C4-2B (cell line): ENCODE measurements at regions not wholly inside any gene's neighbourhood (a gene's known extent, or its start where the extent isn't known, plus 50 kb on each side); places are given as distances from the start of the nearest gene placed in this dataset.

Experiments
- H3K27ac ChIP-seq: fragments of 450-650 bp; 2 replicates; pipeline ENCODE4 v1.5.1; 2017
- ZFX ChIP-seq: fragments of 450-650 bp; IDR thresholded peaks from 2 replicates; pipeline ENCODE4 v1.6.1; 2017
- TF ChIP-seq, protein P1 (sequence below): fragments of 450-650 bp; conservative IDR thresholded peaks from 2 replicates; pipeline ENCODE4 v1.5.1; 2017; ENCODE audit warnings: mild to moderate bottlenecking

DNA sequence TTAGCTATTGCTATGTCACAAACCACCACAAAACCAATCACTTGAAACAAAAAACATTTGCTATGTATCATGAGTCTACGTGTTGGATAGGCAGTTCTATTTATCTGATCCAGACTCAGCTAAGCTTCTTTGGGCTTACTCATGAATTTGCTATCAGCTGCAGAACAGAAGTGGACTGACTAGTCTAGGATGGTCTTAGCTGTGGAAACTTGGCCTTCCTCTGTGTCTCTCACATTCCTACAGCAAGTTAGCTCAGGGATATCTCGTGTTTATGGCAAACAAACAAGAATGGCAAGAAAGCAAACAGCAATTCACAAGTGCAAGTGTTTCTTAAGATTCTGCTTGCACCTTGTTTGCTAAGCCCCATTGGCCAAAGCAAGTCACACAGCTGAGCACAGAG lies 288.0 kb upstream of the TNP1 start:
- H3K27ac ChIP-seq = no peak overlapping the region
- TF ChIP-seq ZFX = no peak
- TF ChIP-seq, protein P1, sequence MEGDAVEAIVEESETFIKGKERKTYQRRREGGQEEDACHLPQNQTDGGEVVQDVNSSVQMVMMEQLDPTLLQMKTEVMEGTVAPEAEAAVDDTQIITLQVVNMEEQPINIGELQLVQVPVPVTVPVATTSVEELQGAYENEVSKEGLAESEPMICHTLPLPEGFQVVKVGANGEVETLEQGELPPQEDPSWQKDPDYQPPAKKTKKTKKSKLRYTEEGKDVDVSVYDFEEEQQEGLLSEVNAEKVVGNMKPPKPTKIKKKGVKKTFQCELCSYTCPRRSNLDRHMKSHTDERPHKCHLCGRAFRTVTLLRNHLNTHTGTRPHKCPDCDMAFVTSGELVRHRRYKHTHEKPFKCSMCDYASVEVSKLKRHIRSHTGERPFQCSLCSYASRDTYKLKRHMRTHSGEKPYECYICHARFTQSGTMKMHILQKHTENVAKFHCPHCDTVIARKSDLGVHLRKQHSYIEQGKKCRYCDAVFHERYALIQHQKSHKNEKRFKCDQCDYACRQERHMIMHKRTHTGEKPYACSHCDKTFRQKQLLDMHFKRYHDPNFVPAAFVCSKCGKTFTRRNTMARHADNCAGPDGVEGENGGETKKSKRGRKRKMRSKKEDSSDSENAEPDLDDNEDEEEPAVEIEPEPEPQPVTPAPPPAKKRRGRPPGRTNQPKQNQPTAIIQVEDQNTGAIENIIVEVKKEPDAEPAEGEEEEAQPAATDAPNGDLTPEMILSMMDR = no peak

DNA sequence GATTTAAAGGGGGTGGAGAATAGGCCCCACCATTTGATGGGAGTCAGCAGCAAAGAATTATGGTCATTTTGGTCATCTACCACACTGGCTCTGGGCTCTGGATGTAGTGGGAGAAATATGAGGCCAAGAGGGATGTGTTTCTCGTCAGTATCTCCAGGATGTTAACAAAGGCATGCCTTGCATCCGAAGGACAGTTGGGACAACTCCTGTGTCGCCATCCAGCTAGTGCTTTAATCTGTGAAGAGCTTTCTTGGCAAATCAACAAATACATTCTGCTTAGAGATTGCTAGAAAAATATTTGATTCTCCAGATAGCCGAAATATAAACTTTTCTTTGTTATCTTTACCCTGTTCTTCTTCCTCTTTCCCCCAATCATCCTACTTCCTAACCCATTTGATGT lies 287.1 kb upstream of the TNP1 start:
- H3K27ac ChIP-seq = no peak overlapping the region
- TF ChIP-seq, protein P1 = no peak
- TF ChIP-seq ZFX = no peak

DNA sequence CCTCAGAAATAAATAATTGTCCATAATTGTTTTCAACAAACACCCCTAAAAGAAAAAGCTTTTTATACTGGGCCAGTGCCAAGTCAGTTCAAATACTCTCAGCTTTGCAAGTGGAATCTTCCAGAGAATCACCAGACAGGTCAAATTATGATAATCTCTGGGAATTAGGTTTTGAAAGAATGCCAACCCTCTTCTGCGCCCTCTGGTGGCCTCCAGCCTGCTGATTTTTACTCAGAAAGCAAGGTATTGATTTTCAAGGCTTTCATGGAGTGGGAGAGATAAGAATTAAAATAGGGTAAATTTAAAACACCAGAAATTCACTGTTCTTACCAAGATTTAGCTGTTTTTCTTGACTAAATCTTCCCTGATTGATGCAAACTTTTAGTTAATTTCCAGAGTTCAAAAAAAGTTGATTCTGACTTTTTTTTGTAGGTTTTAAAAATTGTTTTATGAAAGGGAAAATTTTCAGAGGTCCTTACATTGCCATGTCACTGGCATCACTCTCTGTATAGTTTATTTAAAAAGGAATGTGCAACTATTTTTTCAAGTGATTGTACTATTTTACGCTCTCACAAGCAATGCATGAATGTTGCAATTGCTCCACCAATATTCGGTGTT lies 282.9 kb upstream of the TNP1 start:
- no peak for TF ChIP-seq ZFX
- TF ChIP-seq, protein P1 = peak; percentile 86
- no peak overlapping the region for H3K27ac ChIP-seq

DNA sequence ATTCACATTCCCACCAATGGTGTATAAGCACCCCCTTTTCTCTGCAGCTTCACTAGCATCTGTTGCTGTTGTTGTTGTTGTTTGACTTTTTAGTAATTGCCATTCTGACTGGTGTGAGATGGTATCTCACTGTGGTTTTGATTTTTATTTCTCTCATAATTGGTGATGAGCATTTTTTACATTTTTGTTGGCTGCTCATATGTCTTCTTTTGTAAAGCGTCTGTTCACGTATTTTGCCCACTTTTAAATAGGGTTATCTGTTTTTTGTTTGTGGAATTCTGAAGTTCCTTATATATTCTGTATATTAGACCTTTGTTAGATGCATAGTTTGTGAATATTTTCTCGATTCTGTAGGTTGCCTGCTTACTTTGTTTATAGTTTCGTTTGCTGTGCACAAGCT lies 278.4 kb upstream of the TNP1 start:
- H3K27ac ChIP-seq = no peak overlapping the region
- no peak for TF ChIP-seq ZFX
- TF ChIP-seq, protein P1 = no peak

DNA sequence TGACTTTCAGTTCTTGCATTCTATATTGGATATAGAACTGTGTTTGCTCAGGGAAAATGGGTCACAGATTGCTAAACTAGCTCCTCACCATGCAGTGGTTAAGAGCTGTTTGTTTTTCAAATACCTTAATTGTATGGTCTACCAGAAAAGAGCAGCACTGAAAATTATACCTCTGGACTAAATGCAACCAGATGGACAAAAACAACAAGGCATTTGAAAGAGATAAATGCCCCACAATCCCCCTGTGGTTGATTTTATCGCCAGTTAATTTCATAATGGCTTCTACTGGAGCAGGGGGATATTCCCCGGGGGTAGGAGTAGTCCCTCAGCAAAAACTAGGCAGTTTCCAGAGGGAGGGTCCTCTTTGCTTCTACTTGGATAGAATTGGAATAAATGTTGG lies 267.9 kb upstream of the TNP1 start:
- TF ChIP-seq ZFX = no peak
- TF ChIP-seq, protein P1 = no peak
- no peak overlapping the region for H3K27ac ChIP-seq

DNA sequence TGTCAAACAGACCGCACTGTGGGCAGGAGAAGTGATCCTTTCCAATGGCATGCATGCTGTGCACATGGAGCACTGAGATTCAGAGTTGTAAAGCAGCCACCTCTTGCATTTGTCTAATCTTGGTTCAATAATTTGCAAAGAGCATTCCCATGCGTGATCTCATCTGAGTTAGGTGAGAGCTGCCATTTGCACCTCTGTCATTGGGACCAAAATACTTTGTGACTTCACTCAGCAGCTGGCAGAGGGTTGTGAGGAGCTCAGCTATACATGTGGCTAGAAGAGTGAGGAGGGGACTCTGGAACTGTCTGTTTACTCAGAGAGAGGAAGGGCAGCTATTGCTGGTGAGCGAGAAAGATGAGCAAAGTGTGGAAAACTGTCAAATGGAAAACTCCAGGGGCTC lies 265.1 kb upstream of the TNP1 start:
- TF ChIP-seq ZFX = no peak
- TF ChIP-seq, protein P1 = no peak
- H3K27ac ChIP-seq = no peak overlapping the region

DNA sequence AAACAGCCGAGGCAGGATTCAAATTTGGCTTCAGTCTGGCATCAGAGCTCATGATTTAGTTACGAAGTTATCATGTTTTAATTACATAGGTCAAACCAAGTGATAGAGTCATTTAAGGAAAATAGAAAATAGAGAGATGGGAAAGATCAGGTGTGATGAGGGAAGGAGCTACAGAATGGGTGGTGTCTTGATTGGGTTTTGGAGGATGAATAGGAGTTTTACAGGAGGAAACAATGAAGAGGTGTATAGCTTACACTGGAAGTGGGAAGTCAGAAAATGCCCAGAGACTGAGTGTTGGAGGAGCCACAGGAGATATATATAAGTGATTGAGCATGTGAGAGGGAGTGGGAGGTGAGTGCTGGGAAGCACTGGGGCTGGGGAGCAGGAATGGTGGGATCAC lies 264.2 kb upstream of the TNP1 start:
- TF ChIP-seq, protein P1 = no peak
- no peak for TF ChIP-seq ZFX
- H3K27ac ChIP-seq = no peak overlapping the region
